ENCODE measurements at regions not wholly inside any gene's neighbourhood (a gene's known extent, or its start where the extent isn't known, plus 50 kb on each side); places are given as distances from the start of the nearest gene placed in this dataset.

GRCh38 chr1:56068908-56069307 is 510.5 kb downstream of the PLPP3 start:
- Histone ChIP-seq H3K36me3 (ENCODE audit: control insufficient read depth, insufficient read depth, low read length) (no peaks in the 10 kb centered on the region), H3K27me3 (ENCODE audit: control insufficient read depth, insufficient read depth, low read length) (no peaks in the 10 kb centered on the region), H3K27ac (ENCODE audit: low read depth, low read length) (no peak overlapping the region), H3K9ac (ENCODE audit: low read length) (no peak overlapping the region), H3K4me3 (ENCODE audit: low read length) (no peak overlapping the region), H3K4me1 (ENCODE audit: control insufficient read depth, insufficient read depth, low read length) (no peaks in the 10 kb centered on the region)

GRCh38 chr1:56068210-56068609 is 511.2 kb downstream of the PLPP3 start:
- no peak overlapping the region for H3K9ac ChIP-seq (ENCODE audit: low read length)
- no peaks in the 10 kb centered on the region for H3K4me1 ChIP-seq (ENCODE audit: control insufficient read depth, insufficient read depth, low read length)
- no peaks in the 10 kb centered on the region for H3K27me3 ChIP-seq (ENCODE audit: control insufficient read depth, insufficient read depth, low read length)
- no peak overlapping the region for H3K27ac ChIP-seq (ENCODE audit: low read depth, low read length)
- no peaks in the 10 kb centered on the region for H3K36me3 ChIP-seq (ENCODE audit: control insufficient read depth, insufficient read depth, low read length)
- H3K4me3 ChIP-seq (ENCODE audit: low read length): no peak overlapping the region

- Histone ChIP-seq H3K36me3 (ENCODE audit: control insufficient read depth, insufficient read depth, low read length) (no peaks in the 10 kb centered on the region), H3K4me3 (ENCODE audit: low read length) (no peak overlapping the region), H3K4me1 (ENCODE audit: control insufficient read depth, insufficient read depth, low read length) (no peaks in the 10 kb centered on the region), H3K27ac (ENCODE audit: low read depth, low read length) (no peak overlapping the region), H3K9ac (ENCODE audit: low read length) (no peak overlapping the region), H3K27me3 (ENCODE audit: control insufficient read depth, insufficient read depth, low read length) (no peaks in the 10 kb centered on the region)
Observed at GRCh38 chr1:56065729-56066128, 513.6 kb downstream of the PLPP3 start.

GRCh38 chr1:56064705-56065104 is 514.7 kb downstream of the PLPP3 start:
- Histone ChIP-seq H3K27me3 (ENCODE audit: control insufficient read depth, insufficient read depth, low read length) (no peaks in the 10 kb centered on the region), H3K4me3 (ENCODE audit: low read length) (no peak overlapping the region), H3K9ac (ENCODE audit: low read length) (no peak overlapping the region), H3K4me1 (ENCODE audit: control insufficient read depth, insufficient read depth, low read length) (no peaks in the 10 kb centered on the region), H3K27ac (ENCODE audit: low read depth, low read length) (no peak overlapping the region), H3K36me3 (ENCODE audit: control insufficient read depth, insufficient read depth, low read length) (no peaks in the 10 kb centered on the region)

GRCh38 chr1:56063461-56063860 is 515.9 kb downstream of the PLPP3 start:
- H3K9ac ChIP-seq (ENCODE audit: low read length): no peak overlapping the region
- H3K27me3 ChIP-seq (ENCODE audit: control insufficient read depth, insufficient read depth, low read length): no peaks in the 10 kb centered on the region
- H3K36me3 ChIP-seq (ENCODE audit: control insufficient read depth, insufficient read depth, low read length): no peaks in the 10 kb centered on the region
- no peaks in the 10 kb centered on the region for H3K4me1 ChIP-seq (ENCODE audit: control insufficient read depth, insufficient read depth, low read length)
- no peak overlapping the region for H3K27ac ChIP-seq (ENCODE audit: low read depth, low read length)
- no peak overlapping the region for H3K4me3 ChIP-seq (ENCODE audit: low read length)

- Histone ChIP-seq H3K4me3 (ENCODE audit: low read length) (no peak overlapping the region), H3K27me3 (ENCODE audit: control insufficient read depth, insufficient read depth, low read length) (no peaks in the 10 kb centered on the region), H3K36me3 (ENCODE audit: control insufficient read depth, insufficient read depth, low read length) (no peaks in the 10 kb centered on the region), H3K27ac (ENCODE audit: low read depth, low read length) (no peak overlapping the region), H3K4me1 (ENCODE audit: control insufficient read depth, insufficient read depth, low read length) (no peaks in the 10 kb centered on the region), H3K9ac (ENCODE audit: low read length) (no peak overlapping the region)
Observed at GRCh38 chr1:56062625-56063024, 516.7 kb downstream of the PLPP3 start.

GRCh38 chr1:56061824-56062223 is 517.5 kb downstream of the PLPP3 start:
- Histone ChIP-seq H3K4me3 (ENCODE audit: low read length) (no peak overlapping the region), H3K4me1 (ENCODE audit: control insufficient read depth, insufficient read depth, low read length) (peaks cover 2% of the 10 kb centered on the region), H3K36me3 (ENCODE audit: control insufficient read depth, insufficient read depth, low read length) (no peaks in the 10 kb centered on the region), H3K27ac (ENCODE audit: low read depth, low read length) (no peak overlapping the region), H3K27me3 (ENCODE audit: control insufficient read depth, insufficient read depth, low read length) (no peaks in the 10 kb centered on the region), H3K9ac (ENCODE audit: low read length) (no peak overlapping the region)

GRCh38 chr1:56060906-56061305 is 518.5 kb downstream of the PLPP3 start:
- Histone ChIP-seq H3K9ac (ENCODE audit: low read length) (no peak overlapping the region), H3K27me3 (ENCODE audit: control insufficient read depth, insufficient read depth, low read length) (no peaks in the 10 kb centered on the region), H3K4me3 (ENCODE audit: low read length) (no peak overlapping the region), H3K27ac (ENCODE audit: low read depth, low read length) (no peak overlapping the region), H3K36me3 (ENCODE audit: control insufficient read depth, insufficient read depth, low read length) (no peaks in the 10 kb centered on the region), H3K4me1 (ENCODE audit: control insufficient read depth, insufficient read depth, low read length) (peaks cover 4% of the 10 kb centered on the region)

- Histone ChIP-seq H3K4me3 (ENCODE audit: low read length) (no peak overlapping the region), H3K36me3 (ENCODE audit: control insufficient read depth, insufficient read depth, low read length) (no peaks in the 10 kb centered on the region), H3K4me1 (ENCODE audit: control insufficient read depth, insufficient read depth, low read length) (peaks cover 4% of the 10 kb centered on the region), H3K27ac (ENCODE audit: low read depth, low read length) (no peak overlapping the region), H3K9ac (ENCODE audit: low read length) (no peak overlapping the region), H3K27me3 (ENCODE audit: control insufficient read depth, insufficient read depth, low read length) (no peaks in the 10 kb centered on the region)
Observed at GRCh38 chr1:56057466-56058405, 521.6 kb downstream of the PLPP3 start.

GRCh38 chr1:56056438-56057287 is 522.7 kb downstream of the PLPP3 start:
- no peak overlapping the region for H3K9ac ChIP-seq (ENCODE audit: low read length)
- H3K27me3 ChIP-seq (ENCODE audit: control insufficient read depth, insufficient read depth, low read length): no peaks in the 10 kb centered on the region
- peaks cover 4% of the 10 kb centered on the region for H3K4me1 ChIP-seq (ENCODE audit: control insufficient read depth, insufficient read depth, low read length)
- H3K27ac ChIP-seq (ENCODE audit: low read depth, low read length): no peak overlapping the region
- H3K4me3 ChIP-seq (ENCODE audit: low read length): no peak overlapping the region
- H3K36me3 ChIP-seq (ENCODE audit: control insufficient read depth, insufficient read depth, low read length): no peaks in the 10 kb centered on the region

- Histone ChIP-seq H3K9ac (ENCODE audit: low read length) (no peak overlapping the region), H3K4me1 (ENCODE audit: control insufficient read depth, insufficient read depth, low read length) (peaks cover 4% of the 10 kb centered on the region), H3K36me3 (ENCODE audit: control insufficient read depth, insufficient read depth, low read length) (no peaks in the 10 kb centered on the region), H3K27ac (ENCODE audit: low read depth, low read length) (no peak overlapping the region), H3K4me3 (ENCODE audit: low read length) (no peak overlapping the region), H3K27me3 (ENCODE audit: control insufficient read depth, insufficient read depth, low read length) (no peaks in the 10 kb centered on the region)
Observed at GRCh38 chr1:56054959-56055358, 524.4 kb downstream of the PLPP3 start.

GRCh38 chr1:56052041-56052440 is 527.3 kb downstream of the PLPP3 start:
- H3K36me3 ChIP-seq (ENCODE audit: control insufficient read depth, insufficient read depth, low read length): no peaks in the 10 kb centered on the region
- peaks cover 4% of the 10 kb centered on the region for H3K4me1 ChIP-seq (ENCODE audit: control insufficient read depth, insufficient read depth, low read length)
- H3K27ac ChIP-seq (ENCODE audit: low read depth, low read length): no peak overlapping the region
- no peak overlapping the region for H3K4me3 ChIP-seq (ENCODE audit: low read length)
- H3K9ac ChIP-seq (ENCODE audit: low read length): no peak overlapping the region
- H3K27me3 ChIP-seq (ENCODE audit: control insufficient read depth, insufficient read depth, low read length): no peaks in the 10 kb centered on the region

Data from rectal smooth muscle tissue (tissue), 1 donor.